Panc1 (cell line): ENCODE measurements at regions not wholly inside any gene's neighbourhood (a gene's known extent, or its start where the extent isn't known, plus 50 kb on each side); places are given as distances from the start of the nearest gene placed in this dataset.
"Not testable (repeated sequence)": the region's sequence is repeated elsewhere in the genome, so short reads cannot be mapped to it uniquely, and the experiment has no call there.

Experiments
- ATAC-seq: fragments of 200-7000 bp; cut with Tn5 transposase; 2 replicates; pipeline ENCODE4 v1.9.1; 2020; ENCODE audit warnings: mild to moderate bottlenecking, moderate library complexity
- BruUV-seq: library from RNA; stranded (reverse); fragments of 400-500 nt; replicated peaks from 2 replicates; lab custom pipeline; 2021; lab: Mats Ljungman, UMichigan
- CTCF ChIA-PET: fragments of 300-600 bp; sonication (Branson Sonifier 250); formaldehyde crosslinking; loops from one replicate; lab custom pipeline; 2022; ENCODE audit warnings: antibody characterized with exemption; lab: Charles Lee
- POLR2A ChIA-PET: fragments of 300-600 bp; sonication (Branson Sonifier 250); formaldehyde crosslinking; loops from one replicate; lab custom pipeline; 2022; ENCODE audit warnings: antibody characterized with exemption; lab: Charles Lee
- DNase-seq: peaks from one replicate; pipeline ENCODE4 v3.0.0-alpha.2; 2010; ENCODE audit warnings: low read depth, low spot score
- H3K27ac ChIP-seq: 2 replicates; pipeline ENCODE4 v1.5.1; 2011; ENCODE audit warnings: mild to moderate bottlenecking, low read length, inconsistent platforms
- H3K27me3 ChIP-seq: fragments of 200-500 bp; sonication (Bioruptor generic); 2 replicates; pipeline ENCODE4 v1.6.0; 2014; ENCODE audit warnings: low read length, inconsistent platforms; ENCODE audit not compliant: control insufficient read depth, insufficient read depth
- H3K36me3 ChIP-seq: fragments of 200-500 bp; sonication (Bioruptor generic); 2 replicates; pipeline ENCODE4 v1.5.1; 2014; ENCODE audit warnings: inconsistent platforms, mild to moderate bottlenecking, low read length, moderate library complexity; ENCODE audit not compliant: control insufficient read depth, insufficient read depth
- H3K4me1 ChIP-seq: 2 replicates; pipeline ENCODE4 v1.5.1; 2011; ENCODE audit warnings: inconsistent platforms, mild to moderate bottlenecking, low read length, moderate library complexity; ENCODE audit not compliant: control insufficient read depth, insufficient read depth
- H3K4me3 ChIP-seq, 2 experiments: 2 replicates each; pipeline ENCODE4 v1.5.1; 2011 to 2012; ENCODE audit warnings: low read depth in 2 of 2, low read length in 2 of 2, mild to moderate bottlenecking in 2 of 2, inconsistent platforms in 1 of 2, moderate library complexity in 1 of 2
- H3K9me3 ChIP-seq: fragments of 200-500 bp; sonication (Bioruptor generic); 2 replicates; pipeline ENCODE4 v1.5.1; 2014; ENCODE audit warnings: low read depth, mild to moderate bottlenecking, inconsistent platforms, low read length, moderate library complexity; ENCODE audit not compliant: control insufficient read depth, insufficient read depth
- CTCF ChIP-seq: fragments of 450-650 bp; IDR thresholded peaks from 2 replicates; pipeline ENCODE4 v1.5.1; 2017; ENCODE audit warnings: mild to moderate bottlenecking
- POLR2AphosphoS5 ChIP-seq: IDR thresholded peaks from 2 replicates; pipeline ENCODE4 v1.6.1; 2012; ENCODE audit warnings: mild to moderate bottlenecking, low read depth, low read length, moderate library complexity
- REST ChIP-seq, 2 experiments: IDR thresholded peaks; 2 replicates each; pipeline ENCODE4 v1.6.1; 2011 to 2012; ENCODE audit warnings: low read depth in 2 of 2, control low read depth in 1 of 2, low read length in 1 of 2, mild to moderate bottlenecking in 1 of 2, moderate library complexity in 1 of 2; ENCODE audit not compliant: insufficient read depth in 1 of 2
- SIN3A ChIP-seq: IDR thresholded peaks from 2 replicates; pipeline ENCODE4 v1.6.1; 2012; ENCODE audit warnings: low read depth, mild to moderate bottlenecking, low read length, moderate library complexity, borderline replicate concordance; ENCODE audit not compliant: insufficient read depth
- TCF7L2 ChIP-seq: IDR thresholded peaks from 2 replicates; pipeline ENCODE4 v1.6.1; 2011; ENCODE audit warnings: mild to moderate bottlenecking, low read depth, low read length, inconsistent platforms
- in situ Hi-C: cut with HindIII; loops from 2 replicates; pipeline ENCODE4 v1.10.0; 2016; ENCODE audit warnings: low sequenced_read_pairs, low pct_unique_long_range_greater_than_20kb
- intact Hi-C: fragments of 100-400 bp; cut with micrococcal nuclease; formaldehyde crosslinking; loops from one replicate; pipeline ENCODE4 v1.10.0; 2022; ENCODE audit not compliant: unreplicated experiment

DNA sequence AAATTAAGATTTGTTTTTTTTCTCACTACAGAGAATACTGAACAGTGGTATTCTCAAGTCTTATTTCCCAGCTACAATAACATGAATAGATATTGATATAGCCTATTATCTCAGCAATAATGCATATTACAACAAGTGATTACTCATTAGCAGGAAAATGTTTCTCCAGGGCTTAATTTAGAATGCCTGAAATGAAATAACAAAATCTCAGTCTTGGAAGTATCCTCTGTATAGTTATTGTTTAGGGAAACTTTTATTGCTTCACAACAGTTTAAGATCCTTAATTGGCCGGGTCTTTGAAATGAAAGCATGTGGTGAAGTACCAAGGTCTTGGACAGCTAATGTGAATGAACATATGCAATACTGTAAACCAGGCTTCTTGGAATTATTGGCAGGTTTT, 79.1 kb upstream of the ZEB1 start:
- intact Hi-C loops = no loop called here
- POLR2A ChIA-PET = no interaction called here
- Histone ChIP-seq H3K27ac (no peak overlapping the region), H3K4me1 (no peaks in the 10 kb centered on the region), H3K4me3 (no peak overlapping the region), H3K36me3 (no peaks in the 10 kb centered on the region), H3K27me3 (no peaks in the 10 kb centered on the region), H3K9me3 (no peaks in the 10 kb centered on the region)
- in situ Hi-C loops = no loop called here
- CTCF ChIA-PET = no interaction called here
- no peak for ATAC-seq
- no peak for DNase-seq
- BruUV-seq = no TSS peak
- no peak for TF ChIP-seq CTCF
- TF ChIP-seq TCF7L2 = no peak
- no peak for TF ChIP-seq REST (IDR thresholded peaks at IDR 0.05; ENCODE audit: insufficient read depth in 1 of 2, low read depth in 2 of 2, low read length in 1 of 2)
- no peak for TF ChIP-seq SIN3A
- no peak for TF ChIP-seq POLR2AphosphoS5

- Histone ChIP-seq H3K4me1 (no peaks in the 10 kb centered on the region), H3K9me3 (no peaks in the 10 kb centered on the region), H3K4me3 (no peak overlapping the region), H3K27ac (no peak overlapping the region), H3K36me3 (no peaks in the 10 kb centered on the region), H3K27me3 (no peaks in the 10 kb centered on the region)
- POLR2A ChIA-PET = no interaction called here
- intact Hi-C loops (no loop called here), in situ Hi-C loops (no loop called here)
- DNase-seq = peak; percentile 20
- no peak for ATAC-seq
- BruUV-seq = no TSS peak
- no peak for TF ChIP-seq TCF7L2
- TF ChIP-seq CTCF = no peak
- no peak for TF ChIP-seq SIN3A
- no peak for TF ChIP-seq REST (IDR thresholded peaks at IDR 0.05; ENCODE audit: insufficient read depth in 1 of 2, low read depth in 2 of 2, low read length in 1 of 2)
- TF ChIP-seq POLR2AphosphoS5 = no peak
- CTCF ChIA-PET = no interaction called here
Observed at GRCh38 chr10:31242902-31243301, 76.1 kb upstream of the ZEB1 start.

DNA sequence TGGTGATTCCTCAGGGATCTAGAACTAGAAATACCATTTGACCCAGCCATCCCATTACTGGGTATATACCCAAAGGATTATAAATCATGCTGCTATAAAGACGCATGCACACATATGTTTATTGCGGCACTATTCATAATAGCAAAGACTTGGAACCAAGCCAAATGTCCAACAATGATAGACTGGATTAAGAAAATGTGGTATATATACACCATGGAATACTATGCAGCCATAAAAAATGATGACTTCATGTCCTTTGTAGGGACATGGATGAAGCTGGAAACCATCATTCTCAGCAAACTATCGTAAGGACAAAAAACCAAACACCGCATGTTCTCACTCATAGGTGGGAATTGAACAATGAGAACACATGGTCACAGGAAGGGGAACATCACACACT, 67.9 kb upstream of the ZEB1 start:
- H3K4me1 ChIP-seq, H3K4me3 ChIP-seq, POLR2A ChIA-PET, H3K9me3 ChIP-seq, DNase-seq, ATAC-seq, H3K36me3 ChIP-seq, in situ Hi-C loops, CTCF ChIA-PET, H3K27me3 ChIP-seq, BruUV-seq, intact Hi-C loops, H3K27ac ChIP-seq: not testable (repeated sequence)
